ENCODE measurements at regions not wholly inside any gene's neighbourhood (a gene's known extent, or its start where the extent isn't known, plus 50 kb on each side); places are given as distances from the start of the nearest gene placed in this dataset.

DNA sequence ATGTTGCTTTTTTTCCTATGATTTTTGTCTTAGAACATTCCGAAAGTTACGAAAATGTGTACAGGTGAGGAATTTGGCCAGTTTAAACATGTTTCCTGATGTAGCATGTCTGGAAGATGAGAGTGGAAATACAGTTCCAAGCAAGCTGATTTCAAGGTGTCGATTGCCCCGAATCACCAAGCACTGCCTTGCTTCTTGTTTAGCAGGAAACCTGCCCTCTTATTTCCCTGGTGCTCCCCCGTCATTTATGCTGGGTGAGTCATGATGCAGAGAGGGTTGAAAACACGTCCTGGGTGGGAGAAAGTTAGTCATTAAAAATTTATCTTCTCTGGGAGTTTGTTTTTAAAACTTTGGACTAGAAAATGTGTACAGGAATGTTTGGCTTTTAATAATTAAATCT lies 608.6 kb upstream of the EEF2KMT start:
- no peak for DNase-seq
- TF ChIP-seq, protein P1, sequence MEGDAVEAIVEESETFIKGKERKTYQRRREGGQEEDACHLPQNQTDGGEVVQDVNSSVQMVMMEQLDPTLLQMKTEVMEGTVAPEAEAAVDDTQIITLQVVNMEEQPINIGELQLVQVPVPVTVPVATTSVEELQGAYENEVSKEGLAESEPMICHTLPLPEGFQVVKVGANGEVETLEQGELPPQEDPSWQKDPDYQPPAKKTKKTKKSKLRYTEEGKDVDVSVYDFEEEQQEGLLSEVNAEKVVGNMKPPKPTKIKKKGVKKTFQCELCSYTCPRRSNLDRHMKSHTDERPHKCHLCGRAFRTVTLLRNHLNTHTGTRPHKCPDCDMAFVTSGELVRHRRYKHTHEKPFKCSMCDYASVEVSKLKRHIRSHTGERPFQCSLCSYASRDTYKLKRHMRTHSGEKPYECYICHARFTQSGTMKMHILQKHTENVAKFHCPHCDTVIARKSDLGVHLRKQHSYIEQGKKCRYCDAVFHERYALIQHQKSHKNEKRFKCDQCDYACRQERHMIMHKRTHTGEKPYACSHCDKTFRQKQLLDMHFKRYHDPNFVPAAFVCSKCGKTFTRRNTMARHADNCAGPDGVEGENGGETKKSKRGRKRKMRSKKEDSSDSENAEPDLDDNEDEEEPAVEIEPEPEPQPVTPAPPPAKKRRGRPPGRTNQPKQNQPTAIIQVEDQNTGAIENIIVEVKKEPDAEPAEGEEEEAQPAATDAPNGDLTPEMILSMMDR (IDR thresholded peaks at IDR 0.05): no peak
- Histone ChIP-seq H3K36me3 (no peaks in the 10 kb centered on the region), H3K9me3 (peaks cover 0 to 12% (median 0%) of the 10 kb centered on the region in 12 donors), H3K27ac (no peak overlapping the region), H3K27me3 (no peaks in the 10 kb centered on the region), H3K4me3 (no peak overlapping the region), H3K4me1 (no peaks in the 10 kb centered on the region)
- no peak for ATAC-seq
- WGBS, 4 donors: 64 to 67% (median 66%) methylated on average over 6 of the region's 6 CpGs
- intact Hi-C loops (cut with DNase I): no loop called here

- TF ChIP-seq POLR2A (IDR thresholded peaks at IDR 0.05): no peak
- WGBS, 4 donors: 59 to 64% (median 63%) methylated on average over 4 of the region's 4 CpGs
- intact Hi-C loops (cut with DNase I): no loop called here
- Histone ChIP-seq H3K36me3 (no peaks in the 10 kb centered on the region), H3K27me3 (no peaks in the 10 kb centered on the region), H3K4me3 (no peak overlapping the region), H3K4me1 (no peaks in the 10 kb centered on the region), H3K9me3 (peaks cover 0 to 24% (median 3%) of the 10 kb centered on the region in 12 donors), H3K27ac (no peak overlapping the region)
- no peak for DNase-seq
- ATAC-seq: no peak
These were observed 606.7 kb upstream of the EEF2KMT start for GRCh38 chr16:5704271-5704670.

DNA sequence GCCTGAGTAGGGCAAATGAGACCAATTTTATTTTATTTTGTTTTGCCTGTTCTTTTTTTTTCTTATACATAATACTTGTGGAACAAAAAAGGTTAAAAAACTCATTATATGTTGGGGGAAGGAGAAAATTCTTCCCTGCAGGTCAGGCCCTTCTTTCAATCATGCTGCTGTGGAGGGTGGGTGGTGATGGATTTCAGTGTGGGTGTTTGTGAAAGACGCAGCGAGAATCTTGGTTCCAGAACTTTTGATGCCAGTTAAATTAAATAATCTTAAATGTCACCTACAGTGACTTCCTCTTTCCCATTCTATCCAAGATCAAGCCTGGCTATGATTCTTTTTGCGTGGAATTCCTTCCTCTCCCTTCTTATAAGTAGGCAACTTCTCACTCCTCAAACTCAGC lies 595.8 kb upstream of the EEF2KMT start:
- TF ChIP-seq POLR2A (IDR thresholded peaks at IDR 0.05): no peak
- TF ChIP-seq, protein P1 (IDR thresholded peaks at IDR 0.05): no peak
- DNase-seq (no peak), ATAC-seq (no peak)
- intact Hi-C loops (cut with DNase I): no loop called here
- H3K36me3 ChIP-seq: no peaks in the 10 kb centered on the region
- H3K4me3 ChIP-seq: no peak overlapping the region
- H3K27ac ChIP-seq: no peak overlapping the region
- H3K9me3 ChIP-seq: no peaks in the 10 kb centered on the region
- peaks cover 0 to 5% (median 0%) of the 10 kb centered on the region in 9 donors for H3K27me3 ChIP-seq
- 75 to 85% (median 80%) methylated on average over 3 of the region's 3 CpGs for WGBS, 4 donors
- no peaks in the 10 kb centered on the region for H3K4me1 ChIP-seq

DNA sequence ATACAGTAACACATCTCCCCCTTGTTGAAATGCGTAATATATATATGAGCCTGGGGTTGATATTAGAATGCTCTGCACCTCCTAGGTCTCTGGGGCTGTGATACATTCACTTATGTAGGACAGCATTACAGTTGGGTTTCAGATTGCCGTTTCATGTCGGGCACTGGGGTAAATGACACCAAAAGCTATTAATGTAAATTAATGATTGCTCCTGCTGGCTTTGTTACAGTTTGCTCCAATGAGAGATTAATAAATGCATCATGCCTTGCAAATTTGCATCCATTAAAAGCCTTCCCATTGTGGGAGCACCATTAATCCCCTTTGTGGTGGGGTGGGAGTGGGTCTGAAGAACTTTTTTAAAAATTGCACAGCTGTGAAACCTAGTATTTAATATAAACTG lies 584.4 kb upstream of the EEF2KMT start:
- Histone ChIP-seq H3K36me3 (no peaks in the 10 kb centered on the region), H3K9me3 (no peaks in the 10 kb centered on the region), H3K27me3 (no peaks in the 10 kb centered on the region), H3K4me3 (no peak overlapping the region), H3K27ac (no peak overlapping the region), H3K4me1 (no peaks in the 10 kb centered on the region)
- intact Hi-C loops (cut with DNase I): no loop called here
- no peak for TF ChIP-seq POLR2A (IDR thresholded peaks at IDR 0.05)
- TF ChIP-seq, protein P1 (IDR thresholded peaks at IDR 0.05): no peak
- ATAC-seq (no peak), DNase-seq (no peak)
- WGBS, 4 donors: 87 to 95% (median 91%) methylated on average over 3 of the region's 3 CpGs

DNA sequence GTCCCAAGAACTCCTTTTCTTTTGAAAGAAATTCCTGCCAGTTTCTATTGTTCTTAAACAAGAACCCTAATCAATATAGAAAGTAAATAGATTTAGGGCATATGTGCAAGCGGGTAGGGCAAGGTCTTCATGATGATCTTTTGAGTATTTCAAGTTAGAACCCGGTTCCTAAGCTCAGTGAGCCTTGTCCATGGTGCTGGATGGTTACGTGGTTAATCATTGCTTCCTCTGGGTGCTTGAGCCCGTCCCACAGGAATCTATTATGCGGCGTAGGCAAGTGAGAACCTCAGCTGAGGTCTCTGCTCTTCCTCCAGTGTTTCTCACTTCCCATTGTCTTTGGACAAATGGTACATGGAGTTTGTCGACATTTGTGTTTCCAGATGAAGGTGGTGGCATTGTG lies 580.8 kb upstream of the EEF2KMT start:
- no peak for ATAC-seq
- intact Hi-C loops (cut with DNase I): no loop called here

More for the DNA sequence above, 580.8 kb upstream of the EEF2KMT start:
- no peaks in the 10 kb centered on the region for H3K9me3 ChIP-seq
- peaks cover 0 to 6% (median 0%) of the 10 kb centered on the region in 9 donors for H3K27me3 ChIP-seq
- no peaks in the 10 kb centered on the region for H3K4me1 ChIP-seq
- no peak overlapping the region for H3K27ac ChIP-seq
- no peaks in the 10 kb centered on the region for H3K36me3 ChIP-seq
- 23 to 28% (median 27%) methylated on average over 7 of the region's 7 CpGs for WGBS, 4 donors
- TF ChIP-seq POLR2A (IDR thresholded peaks at IDR 0.05): no peak
- TF ChIP-seq, protein P1 (IDR thresholded peaks at IDR 0.05): no peak
- no peak overlapping the region for H3K4me3 ChIP-seq
- DNase-seq: no peak

Measured in heart left ventricle (tissue), 16 donors.